Osteocyte (in vitro differentiated cells): ENCODE measurements at regions not wholly inside any gene's neighbourhood (a gene's known extent, or its start where the extent isn't known, plus 50 kb on each side); places are given as distances from the start of the nearest gene placed in this dataset.

Experiments used
- DNase-seq: peaks from one replicate; pipeline ENCODE4 v3.0.0; 2021; ENCODE audit warnings: mixed read lengths; ENCODE audit not compliant: unreplicated experiment; ENCODE audit errors: extremely low spot score
- H3K27ac Mint-ChIP-seq: one replicate; pipeline ENCODE4 v1.8.0; 2021; ENCODE audit warnings: mild to moderate bottlenecking, mixed read lengths; ENCODE audit not compliant: unreplicated experiment
- H3K27me3 Mint-ChIP-seq: one replicate; pipeline ENCODE4 v1.8.0; 2021; ENCODE audit warnings: mixed read lengths; ENCODE audit not compliant: unreplicated experiment
- H3K36me3 Mint-ChIP-seq: one replicate; pipeline ENCODE4 v1.8.0; 2021; ENCODE audit warnings: mixed read lengths; ENCODE audit not compliant: unreplicated experiment
- H3K4me1 Mint-ChIP-seq: one replicate; pipeline ENCODE4 v1.8.0; 2021; ENCODE audit warnings: mixed read lengths; ENCODE audit not compliant: unreplicated experiment
- H3K4me3 Mint-ChIP-seq: one replicate; pipeline ENCODE4 v1.8.0; 2021; ENCODE audit warnings: mild to moderate bottlenecking, moderate library complexity, mixed read lengths; ENCODE audit not compliant: unreplicated experiment
- H3K9me3 Mint-ChIP-seq: one replicate; pipeline ENCODE4 v1.8.0; 2021; ENCODE audit warnings: mixed read lengths; ENCODE audit not compliant: unreplicated experiment
- CTCF ChIP-seq: fragments of 200-600 bp; sonication (generic); IDR thresholded peaks from 2 replicates; pipeline ENCODE4 v1.5.0; 2021; ENCODE audit warnings: antibody characterized with exemption, mild to moderate bottlenecking, moderate library complexity

- H3K4me1 Mint-ChIP-seq, result peaks cover 14% of the 10 kb centered on the region
- no peak for TF ChIP-seq CTCF
- no peak overlapping the region for H3K4me3 Mint-ChIP-seq
- no peaks in the 10 kb centered on the region for H3K9me3 Mint-ChIP-seq
- no peak overlapping the region for H3K27ac Mint-ChIP-seq
- DNase-seq, result peak; percentile 77
- no peaks in the 10 kb centered on the region for H3K36me3 Mint-ChIP-seq
- H3K27me3 Mint-ChIP-seq, result peaks cover 20% of the 10 kb centered on the region
Observed at GRCh38 chr1:203401199-203401877, 50.4 kb upstream of the FMOD start.

- no peaks in the 10 kb centered on the region for H3K9me3 Mint-ChIP-seq
- TF ChIP-seq CTCF, result no peak
- no peak for DNase-seq
- no peaks in the 10 kb centered on the region for H3K36me3 Mint-ChIP-seq
- no peak overlapping the region for H3K4me3 Mint-ChIP-seq
- peaks cover 15% of the 10 kb centered on the region for H3K27me3 Mint-ChIP-seq
- H3K27ac Mint-ChIP-seq, result peak overlapping the region; percentile 87
- H3K4me1 Mint-ChIP-seq, result peaks cover 14% of the 10 kb centered on the region
Observed at GRCh38 chr1:203402152-203402551, 51.2 kb upstream of the FMOD start.

GRCh38 chr1:203402629-203403337 is 51.9 kb upstream of the FMOD start:
- Mint-ChIP-seq H3K9me3 (no peaks in the 10 kb centered on the region), H3K36me3 (no peaks in the 10 kb centered on the region), H3K27me3 (peaks cover 9% of the 10 kb centered on the region), H3K27ac (peak overlapping the region; percentile 87), H3K4me1 (peaks cover 14% of the 10 kb centered on the region), H3K4me3 (no peak overlapping the region)
- no peak for TF ChIP-seq CTCF
- DNase-seq, result no peak

- Mint-ChIP-seq H3K36me3 (no peaks in the 10 kb centered on the region), H3K4me3 (no peak overlapping the region), H3K27ac (peak overlapping the region; percentile 29), H3K9me3 (no peaks in the 10 kb centered on the region), H3K27me3 (peaks cover 1% of the 10 kb centered on the region), H3K4me1 (peaks cover 18% of the 10 kb centered on the region)
- TF ChIP-seq CTCF, result no peak
- no peak for DNase-seq
Observed at GRCh38 chr1:203403586-203403985, 52.7 kb upstream of the FMOD start.

GRCh38 chr1:203404546-203404945 is 53.6 kb upstream of the FMOD start:
- Mint-ChIP-seq H3K36me3 (no peaks in the 10 kb centered on the region), H3K4me3 (no peak overlapping the region), H3K27ac (no peak overlapping the region), H3K27me3 (peaks cover 6% of the 10 kb centered on the region), H3K4me1 (peaks cover 18% of the 10 kb centered on the region), H3K9me3 (no peaks in the 10 kb centered on the region)
- DNase-seq, result no peak
- no peak for TF ChIP-seq CTCF
